Panc1 (cell line): ENCODE measurements at regions not wholly inside any gene's neighbourhood (a gene's known extent, or its start where the extent isn't known, plus 50 kb on each side); places are given as distances from the start of the nearest gene placed in this dataset.

Experiments used
- ATAC-seq: fragments of 200-7000 bp; cut with Tn5 transposase; 2 replicates; pipeline ENCODE4 v1.9.1; 2020; ENCODE audit warnings: mild to moderate bottlenecking, moderate library complexity
- BruUV-seq: library from RNA; stranded (reverse); fragments of 400-500 nt; replicated peaks from 2 replicates; lab custom pipeline; 2021; lab: Mats Ljungman, UMichigan
- CTCF ChIA-PET: fragments of 300-600 bp; sonication (Branson Sonifier 250); formaldehyde crosslinking; loops from one replicate; lab custom pipeline; 2022; ENCODE audit warnings: antibody characterized with exemption; lab: Charles Lee
- POLR2A ChIA-PET: fragments of 300-600 bp; sonication (Branson Sonifier 250); formaldehyde crosslinking; loops from one replicate; lab custom pipeline; 2022; ENCODE audit warnings: antibody characterized with exemption; lab: Charles Lee
- DNase-seq: peaks from one replicate; pipeline ENCODE4 v3.0.0-alpha.2; 2010; ENCODE audit warnings: low read depth, low spot score
- H3K27ac ChIP-seq: 2 replicates; pipeline ENCODE4 v1.5.1; 2011; ENCODE audit warnings: mild to moderate bottlenecking, low read length, inconsistent platforms
- H3K27me3 ChIP-seq: fragments of 200-500 bp; sonication (Bioruptor generic); 2 replicates; pipeline ENCODE4 v1.6.0; 2014; ENCODE audit warnings: low read length, inconsistent platforms; ENCODE audit not compliant: control insufficient read depth, insufficient read depth
- H3K36me3 ChIP-seq: fragments of 200-500 bp; sonication (Bioruptor generic); 2 replicates; pipeline ENCODE4 v1.5.1; 2014; ENCODE audit warnings: inconsistent platforms, mild to moderate bottlenecking, low read length, moderate library complexity; ENCODE audit not compliant: control insufficient read depth, insufficient read depth
- H3K4me1 ChIP-seq: 2 replicates; pipeline ENCODE4 v1.5.1; 2011; ENCODE audit warnings: inconsistent platforms, mild to moderate bottlenecking, low read length, moderate library complexity; ENCODE audit not compliant: control insufficient read depth, insufficient read depth
- H3K4me3 ChIP-seq, 2 experiments: 2 replicates each; pipeline ENCODE4 v1.5.1; 2011 to 2012; ENCODE audit warnings: low read depth in 2 of 2, low read length in 2 of 2, mild to moderate bottlenecking in 2 of 2, inconsistent platforms in 1 of 2, moderate library complexity in 1 of 2
- H3K9me3 ChIP-seq: fragments of 200-500 bp; sonication (Bioruptor generic); 2 replicates; pipeline ENCODE4 v1.5.1; 2014; ENCODE audit warnings: low read depth, mild to moderate bottlenecking, inconsistent platforms, low read length, moderate library complexity; ENCODE audit not compliant: control insufficient read depth, insufficient read depth
- POLR2AphosphoS5 ChIP-seq: IDR thresholded peaks from 2 replicates; pipeline ENCODE4 v1.6.1; 2012; ENCODE audit warnings: mild to moderate bottlenecking, low read depth, low read length, moderate library complexity
- SIN3A ChIP-seq: IDR thresholded peaks from 2 replicates; pipeline ENCODE4 v1.6.1; 2012; ENCODE audit warnings: low read depth, mild to moderate bottlenecking, low read length, moderate library complexity, borderline replicate concordance; ENCODE audit not compliant: insufficient read depth
- TCF7L2 ChIP-seq: IDR thresholded peaks from 2 replicates; pipeline ENCODE4 v1.6.1; 2011; ENCODE audit warnings: mild to moderate bottlenecking, low read depth, low read length, inconsistent platforms
- in situ Hi-C: cut with HindIII; loops from 2 replicates; pipeline ENCODE4 v1.10.0; 2016; ENCODE audit warnings: low sequenced_read_pairs, low pct_unique_long_range_greater_than_20kb
- intact Hi-C: fragments of 100-400 bp; cut with micrococcal nuclease; formaldehyde crosslinking; loops from one replicate; pipeline ENCODE4 v1.10.0; 2022; ENCODE audit not compliant: unreplicated experiment
- TF ChIP-seq, protein P1 (sequence below): fragments of 450-650 bp; IDR thresholded peaks from 2 replicates; pipeline ENCODE4 v1.5.1; 2017; ENCODE audit warnings: mild to moderate bottlenecking
- TF ChIP-seq, protein P2 (sequence below), 2 experiments: IDR thresholded peaks; 2 replicates each; pipeline ENCODE4 v1.6.1; 2011 to 2012; ENCODE audit warnings: low read depth in 2 of 2, control low read depth in 1 of 2, low read length in 1 of 2, mild to moderate bottlenecking in 1 of 2, moderate library complexity in 1 of 2; ENCODE audit not compliant: insufficient read depth in 1 of 2

GRCh38 chr3:171963546-171963945 lies 75.8 kb upstream of the FNDC3B start:
- no peaks in the 10 kb centered on the region for H3K9me3 ChIP-seq
- H3K27ac ChIP-seq, result no peak overlapping the region
- H3K4me3 ChIP-seq, result no peak overlapping the region
- CTCF ChIA-PET, result interaction anchor here (0.6 kb wide), 1 partner anchor 676 kb away, joined by 3 read pairs; no protein-coding TSS in a partner anchor
- TF ChIP-seq SIN3A, result no peak
- intact Hi-C loops (no loop called here), in situ Hi-C loops (no loop called here)
- no peaks in the 10 kb centered on the region for H3K27me3 ChIP-seq
- no peak for DNase-seq
- POLR2A ChIA-PET, result interaction anchor here (1.0 kb wide), 1 partner anchor 10 kb away, joined by 3 read pairs; no protein-coding TSS in a partner anchor
- no peaks in the 10 kb centered on the region for H3K36me3 ChIP-seq
- ATAC-seq, result no peak
- H3K4me1 ChIP-seq, result peaks cover 10% of the 10 kb centered on the region
- no TSS peak for BruUV-seq

GRCh38 chr3:171965067-171965712 lies 74.2 kb upstream of the FNDC3B start:
- TF ChIP-seq POLR2AphosphoS5, result no peak
- TF ChIP-seq SIN3A, result no peak
- TF ChIP-seq, protein P1, sequence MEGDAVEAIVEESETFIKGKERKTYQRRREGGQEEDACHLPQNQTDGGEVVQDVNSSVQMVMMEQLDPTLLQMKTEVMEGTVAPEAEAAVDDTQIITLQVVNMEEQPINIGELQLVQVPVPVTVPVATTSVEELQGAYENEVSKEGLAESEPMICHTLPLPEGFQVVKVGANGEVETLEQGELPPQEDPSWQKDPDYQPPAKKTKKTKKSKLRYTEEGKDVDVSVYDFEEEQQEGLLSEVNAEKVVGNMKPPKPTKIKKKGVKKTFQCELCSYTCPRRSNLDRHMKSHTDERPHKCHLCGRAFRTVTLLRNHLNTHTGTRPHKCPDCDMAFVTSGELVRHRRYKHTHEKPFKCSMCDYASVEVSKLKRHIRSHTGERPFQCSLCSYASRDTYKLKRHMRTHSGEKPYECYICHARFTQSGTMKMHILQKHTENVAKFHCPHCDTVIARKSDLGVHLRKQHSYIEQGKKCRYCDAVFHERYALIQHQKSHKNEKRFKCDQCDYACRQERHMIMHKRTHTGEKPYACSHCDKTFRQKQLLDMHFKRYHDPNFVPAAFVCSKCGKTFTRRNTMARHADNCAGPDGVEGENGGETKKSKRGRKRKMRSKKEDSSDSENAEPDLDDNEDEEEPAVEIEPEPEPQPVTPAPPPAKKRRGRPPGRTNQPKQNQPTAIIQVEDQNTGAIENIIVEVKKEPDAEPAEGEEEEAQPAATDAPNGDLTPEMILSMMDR, result no peak
- no peak for TF ChIP-seq TCF7L2
- intact Hi-C loops (no loop called here), in situ Hi-C loops (no loop called here)
- H3K36me3 ChIP-seq, result no peaks in the 10 kb centered on the region
- H3K4me1 ChIP-seq, result peaks cover 10% of the 10 kb centered on the region
- ATAC-seq, result no peak
- no peak overlapping the region for H3K27ac ChIP-seq
- ChIA-PET POLR2A (no interaction called here), CTCF (no interaction called here)
- H3K4me3 ChIP-seq, result no peak overlapping the region
- H3K9me3 ChIP-seq, result no peaks in the 10 kb centered on the region
- BruUV-seq, result no TSS peak
- no peak for DNase-seq
- no peaks in the 10 kb centered on the region for H3K27me3 ChIP-seq

DNA sequence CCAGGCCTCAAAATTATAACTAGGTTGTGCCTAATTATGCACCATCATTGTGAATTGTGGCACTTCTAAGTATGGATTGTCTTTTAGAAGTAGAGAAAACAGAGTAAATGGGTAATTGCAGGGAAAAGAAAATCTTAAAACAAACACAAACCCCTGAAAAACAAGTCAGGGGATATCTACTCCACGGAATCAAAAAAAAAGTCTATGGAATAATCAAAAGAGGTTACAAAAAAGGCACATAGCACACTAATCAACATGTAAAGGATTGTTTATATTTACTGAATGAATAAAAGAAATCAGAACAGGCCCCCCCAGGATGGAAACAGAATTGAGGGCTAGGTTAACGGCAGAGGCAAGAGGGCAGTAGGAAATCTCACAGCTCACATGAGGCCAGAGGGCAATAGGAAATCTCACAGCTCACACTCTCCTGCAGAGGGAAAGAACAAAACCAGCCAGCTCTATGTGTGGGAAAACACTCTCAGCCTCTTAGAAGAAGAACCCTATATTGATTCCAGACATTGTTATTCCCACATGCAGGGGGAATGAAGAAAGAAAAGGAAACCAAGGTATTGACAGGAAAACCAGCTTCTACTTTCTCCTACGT lies 72.7 kb upstream of the FNDC3B start:
- H3K4me1 ChIP-seq, result peaks cover 10% of the 10 kb centered on the region
- peak overlapping the region; percentile 64; the same call in 1 of the 2 replicates for H3K27ac ChIP-seq
- TF ChIP-seq TCF7L2 (no peak), SIN3A (no peak), POLR2AphosphoS5 (no peak)
- TF ChIP-seq, protein P2, sequence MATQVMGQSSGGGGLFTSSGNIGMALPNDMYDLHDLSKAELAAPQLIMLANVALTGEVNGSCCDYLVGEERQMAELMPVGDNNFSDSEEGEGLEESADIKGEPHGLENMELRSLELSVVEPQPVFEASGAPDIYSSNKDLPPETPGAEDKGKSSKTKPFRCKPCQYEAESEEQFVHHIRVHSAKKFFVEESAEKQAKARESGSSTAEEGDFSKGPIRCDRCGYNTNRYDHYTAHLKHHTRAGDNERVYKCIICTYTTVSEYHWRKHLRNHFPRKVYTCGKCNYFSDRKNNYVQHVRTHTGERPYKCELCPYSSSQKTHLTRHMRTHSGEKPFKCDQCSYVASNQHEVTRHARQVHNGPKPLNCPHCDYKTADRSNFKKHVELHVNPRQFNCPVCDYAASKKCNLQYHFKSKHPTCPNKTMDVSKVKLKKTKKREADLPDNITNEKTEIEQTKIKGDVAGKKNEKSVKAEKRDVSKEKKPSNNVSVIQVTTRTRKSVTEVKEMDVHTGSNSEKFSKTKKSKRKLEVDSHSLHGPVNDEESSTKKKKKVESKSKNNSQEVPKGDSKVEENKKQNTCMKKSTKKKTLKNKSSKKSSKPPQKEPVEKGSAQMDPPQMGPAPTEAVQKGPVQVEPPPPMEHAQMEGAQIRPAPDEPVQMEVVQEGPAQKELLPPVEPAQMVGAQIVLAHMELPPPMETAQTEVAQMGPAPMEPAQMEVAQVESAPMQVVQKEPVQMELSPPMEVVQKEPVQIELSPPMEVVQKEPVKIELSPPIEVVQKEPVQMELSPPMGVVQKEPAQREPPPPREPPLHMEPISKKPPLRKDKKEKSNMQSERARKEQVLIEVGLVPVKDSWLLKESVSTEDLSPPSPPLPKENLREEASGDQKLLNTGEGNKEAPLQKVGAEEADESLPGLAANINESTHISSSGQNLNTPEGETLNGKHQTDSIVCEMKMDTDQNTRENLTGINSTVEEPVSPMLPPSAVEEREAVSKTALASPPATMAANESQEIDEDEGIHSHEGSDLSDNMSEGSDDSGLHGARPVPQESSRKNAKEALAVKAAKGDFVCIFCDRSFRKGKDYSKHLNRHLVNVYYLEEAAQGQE (IDR thresholded peaks at IDR 0.05; ENCODE audit: insufficient read depth in 1 of 2, low read depth in 2 of 2, low read length in 1 of 2), result no peak
- TF ChIP-seq, protein P1, result no peak
- no peak for DNase-seq
- intact Hi-C loops (no loop called here), in situ Hi-C loops (no loop called here)
- no peak overlapping the region for H3K4me3 ChIP-seq
- ChIA-PET POLR2A (interaction anchor here (1.2 kb wide), 1 partner anchor 13 kb away, joined by 4 read pairs; no protein-coding TSS in a partner anchor), CTCF (interaction anchor here (0.7 kb wide), 1 partner anchor 329 kb away, joined by 3 read pairs; no protein-coding TSS in a partner anchor)
- H3K27me3 ChIP-seq, result no peaks in the 10 kb centered on the region
- H3K36me3 ChIP-seq, result no peaks in the 10 kb centered on the region
- BruUV-seq, result no TSS peak
- H3K9me3 ChIP-seq, result no peaks in the 10 kb centered on the region
- peak; percentile 57; the same call in 1 of the 2 replicates for ATAC-seq
